K562 (cell line): ENCODE measurements at regions not wholly inside any gene's neighbourhood (a gene's known extent, or its start where the extent isn't known, plus 50 kb on each side); places are given as distances from the start of the nearest gene placed in this dataset.

Experiments
- ATAC-seq: fragments of 200-7000 bp; cut with Tn5 transposase; 3 replicates; pipeline ENCODE4 v1.9.1; 2020; ENCODE audit warnings: moderate library complexity
- BruUV-seq: library from RNA; stranded (reverse); fragments of 400-500 nt; replicated peaks from 2 replicates; lab custom pipeline; 2021; lab: Mats Ljungman, UMichigan
- CTCF ChIA-PET: fragments of 300-600 bp; formaldehyde crosslinking; extraction: SDS; loops from one replicate; lab custom pipeline; 2021; ENCODE audit warnings: low intra/inter-chr PET ratio; lab: Yijun Ruan, JAX
- POLR2A ChIA-PET: fragments of 300-600, 350-650 bp; sonication (Branson Sonifier 250); formaldehyde crosslinking; extraction: SDS; loops from one replicate; lab custom pipeline; 2021; ENCODE audit warnings: antibody characterized with exemption, inconsistent platforms; lab: Yijun Ruan, JAX
- DNase-seq, 4 experiments: peaks; one replicate each; pipeline versions ENCODE4 v3.0.0 to v3.0.0-alpha.2; 2011 to 2018; ENCODE audit warnings: low spot score in 3 of 4, mixed read lengths in 3 of 4; ENCODE audit errors: extremely low read depth in 1 of 4
- FAIRE-seq: peaks from 2 replicates; lab custom pipeline; 2011; peaks lifted over from hg19 to GRCh38; lab: Jason Lieb, UNC
- H2AFZ ChIP-seq: 2 replicates; pipeline ENCODE4 v1.6.0; 2011; ENCODE audit warnings: low read depth, low read length, control low read depth, inconsistent platforms
- H3K27ac ChIP-seq: fragments of 200-600 bp; 3 replicates; pipeline ENCODE4 v1.8.0; 2011; ENCODE audit warnings: low read depth, mild to moderate bottlenecking, control low read depth, inconsistent platforms, low read length, moderate library complexity, mixed read lengths; ENCODE audit errors: extremely low read depth
- H3K27me3 ChIP-seq, 2 experiments: fragments of 300-600 bp in 1 of 2; 2 replicates in 1 of 2; 3 replicates in 1 of 2; pipeline versions ENCODE4 v1.6.0 to v1.8.0; 2011; ENCODE audit warnings: inconsistent platforms in 2 of 2, low read length in 2 of 2, mild to moderate bottlenecking in 1 of 2, mixed read lengths in 1 of 2, moderate library complexity in 1 of 2; ENCODE audit not compliant: control insufficient read depth in 2 of 2, insufficient read depth in 2 of 2
- H3K36me3 ChIP-seq: fragments of 300-600 bp; 3 replicates; pipeline ENCODE4 v1.8.0; 2011; ENCODE audit warnings: mild to moderate bottlenecking, low read length, inconsistent platforms; ENCODE audit not compliant: control insufficient read depth, insufficient read depth
- H3K4me1 ChIP-seq, 2 experiments: fragments of 200-600 bp in 1 of 2; replicated peaks in 1 of 2; 2 replicates in 1 of 2; 3 replicates in 1 of 2; pipeline versions ENCODE4 v1.5.1 to v1.8.0; 2011; ENCODE audit warnings: inconsistent platforms in 2 of 2, low read length in 2 of 2, mild to moderate bottlenecking in 1 of 2, mixed read lengths in 1 of 2, moderate library complexity in 1 of 2; ENCODE audit not compliant: control insufficient read depth in 2 of 2, insufficient read depth in 2 of 2
- H3K4me2 ChIP-seq: 2 replicates; pipeline ENCODE4 v1.6.1; 2011; ENCODE audit warnings: low read length, control low read depth, inconsistent platforms, mixed read lengths; ENCODE audit not compliant: insufficient read depth
- H3K4me3 ChIP-seq: fragments of 200-600 bp; sonication (generic), shearing (Covaris generic); 2 replicates; pipeline ENCODE4 v1.5.1; 2016; ENCODE audit warnings: control low read depth, inconsistent platforms
- H3K79me2 ChIP-seq: fragments of 200-600 bp; 3 replicates; pipeline ENCODE4 v1.8.0; 2011; ENCODE audit warnings: low read length, inconsistent platforms; ENCODE audit not compliant: control insufficient read depth, insufficient read depth
- H3K9ac ChIP-seq, 2 experiments: 2 replicates each; pipeline versions ENCODE4 v1.6.0 to v1.6.1; 2011; ENCODE audit warnings: low read depth in 2 of 2, low read length in 2 of 2, control low read depth in 1 of 2, inconsistent platforms in 1 of 2, mild to moderate bottlenecking in 1 of 2, mixed read lengths in 1 of 2; ENCODE audit not compliant: insufficient read depth in 1 of 2
- H3K9me1 ChIP-seq: one replicate; pipeline ENCODE4 v1.6.0; 2011; ENCODE audit warnings: inconsistent platforms, mild to moderate bottlenecking, low read length, moderate library complexity; ENCODE audit not compliant: control insufficient read depth, insufficient read depth
- H3K9me3 ChIP-seq: replicated peaks from 2 replicates; pipeline ENCODE4 v1.5.1; 2011; ENCODE audit warnings: low read depth, low read length, inconsistent platforms; ENCODE audit not compliant: control insufficient read depth, insufficient read depth
- H4K20me1 ChIP-seq: replicated peaks from 2 replicates; pipeline ENCODE4 v1.6.1; 2011; ENCODE audit warnings: low read length, inconsistent platforms, mixed read lengths; ENCODE audit not compliant: control insufficient read depth, insufficient read depth
- BCLAF1 ChIP-seq, 2 experiments: fragments of 450-650 bp in 1 of 2; IDR thresholded peaks; 2 replicates each; pipeline ENCODE4 v1.6.1; 2011 to 2017; ENCODE audit warnings: low read depth in 2 of 2, antibody characterized with exemption in 1 of 2, borderline replicate concordance in 1 of 2, low read length in 1 of 2, mild to moderate bottlenecking in 1 of 2, mixed read lengths in 1 of 2; ENCODE audit not compliant: control insufficient read depth in 1 of 2
- CBFA2T2 ChIP-seq: fragments of 450-650 bp; conservative IDR thresholded peaks from 2 replicates; pipeline ENCODE4 v1.6.1; 2017; ENCODE audit warnings: mild to moderate bottlenecking
- ESRRB ChIP-seq: fragments of 250-450 bp; sonication (Bioruptor Pico); IDR thresholded peaks from 2 replicates; pipeline ENCODE4 v1.5.0; 2020; ENCODE audit warnings: mild to moderate bottlenecking, moderate library complexity, borderline replicate concordance
- GABPB1 ChIP-seq: sonication (generic); formaldehyde crosslinking; IDR thresholded peaks from 2 replicates; pipeline ENCODE4 v1.8.0; 2022; ENCODE audit warnings: mild to moderate bottlenecking, missing genetic modification reagents
- HDAC3 ChIP-seq: fragments of 450-650 bp; IDR thresholded peaks from 2 replicates; pipeline ENCODE4 v1.6.1; 2018; ENCODE audit warnings: borderline replicate concordance, mild to moderate bottlenecking, moderate library complexity; ENCODE audit not compliant: partially characterized antibody
- MCM3 ChIP-seq: fragments of 450-650 bp; IDR thresholded peaks from 2 replicates; pipeline ENCODE4 v1.6.1; 2016
- NELFE ChIP-seq: IDR thresholded peaks from 2 replicates; pipeline ENCODE4 v1.6.1; 2011; ENCODE audit warnings: mild to moderate bottlenecking; ENCODE audit not compliant: insufficient read depth, insufficient read length
- NRF1 ChIP-seq, 2 experiments: fragments of 450-650 bp; IDR thresholded peaks in 1 of 2; conservative IDR thresholded peaks in 1 of 2; 2 replicates each; pipeline ENCODE4 v1.6.1; 2014; ENCODE audit warnings: mild to moderate bottlenecking in 2 of 2
- PHB2 ChIP-seq: fragments of 450-650 bp; IDR thresholded peaks from 2 replicates; pipeline ENCODE4 v1.6.1; 2017; ENCODE audit warnings: low read depth
- RBM39 ChIP-seq: fragments of 200-400 bp; formaldehyde crosslinking; optimal IDR thresholded peaks from 2 replicates; pipeline ENCODE3; 2018; ENCODE audit warnings: low read depth, low read length
- SMAD2 ChIP-seq: fragments of 150-350 bp; IDR thresholded peaks from 2 replicates; pipeline ENCODE4 v1.6.1; 2014; ENCODE audit warnings: low read depth, mild to moderate bottlenecking, low read length
- YY1 ChIP-seq, 3 experiments: IDR thresholded peaks; 2 replicates each; pipeline ENCODE4 v1.6.1; 2011; ENCODE audit warnings: low read length in 2 of 3, mild to moderate bottlenecking in 2 of 3, moderate library complexity in 2 of 3, borderline replicate concordance in 1 of 3, control low read depth in 1 of 3, low read depth in 1 of 3; ENCODE audit not compliant: insufficient read depth in 3 of 3, insufficient replicate concordance in 2 of 3, control insufficient read depth in 1 of 3, insufficient read length in 1 of 3; ENCODE audit errors: extremely low read depth in 1 of 3
- ZFP36 ChIP-seq: fragments of 150-350 bp; IDR thresholded peaks from 2 replicates; pipeline ENCODE4 v1.6.1; 2018; ENCODE audit warnings: low read length, low read depth; ENCODE audit not compliant: partially characterized antibody
- ZNF165 ChIP-seq: fragments of 250-450 bp; sonication (Bioruptor Pico); IDR thresholded peaks from 2 replicates; pipeline ENCODE4 v1.4.0; 2020; ENCODE audit warnings: borderline replicate concordance
- ZNF175 ChIP-seq: fragments of 200-800 bp; sonication (Bioruptor generic); IDR thresholded peaks from 2 replicates; pipeline ENCODE4 v1.6.1; 2016; ENCODE audit warnings: low read depth, mild to moderate bottlenecking, missing genetic modification characterization, missing compliant biosample characterization
- ZNF696 ChIP-seq: fragments of 250-450 bp; sonication (Bioruptor Pico); conservative IDR thresholded peaks from 2 replicates; pipeline ENCODE4 v1.4.0; 2020; ENCODE audit warnings: mild to moderate bottlenecking, moderate library complexity
- ZSCAN32 ChIP-seq: fragments of 450-650 bp; formaldehyde crosslinking; IDR thresholded peaks from 2 replicates; pipeline ENCODE4 v1.4.0; 2020; ENCODE audit warnings: mild to moderate bottlenecking, moderate library complexity
- WGBS: fragments of 100-300 bp; shearing (Covaris generic); methylation state at CpG from one replicate; pipeline ENCODE4 v1.1.6; 2016; ENCODE audit warnings: low coverage, mixed read lengths; ENCODE audit not compliant: insufficient coverage; ENCODE audit errors: missing lambda C conversion rate; 5-methylcytosine and 5-hydroxymethylcytosine counted together
- in situ Hi-C: fragments of 300-500 bp; cut with MboI; formaldehyde crosslinking; loops from 4 replicates; pipeline ENCODE4 v1.15.0; 2018; ENCODE audit warnings: inconsistent platforms, mixed read lengths
- intact Hi-C: fragments of 100-400 bp; cut with micrococcal nuclease; formaldehyde crosslinking; loops from 2 replicates; pipeline ENCODE4 v1.14.2; 2022
- TF ChIP-seq, protein P1 (sequence below): sonication (generic); formaldehyde crosslinking; IDR thresholded peaks from 2 replicates; pipeline ENCODE4 v1.8.0; 2022; ENCODE audit warnings: missing genetic modification reagents, mild to moderate bottlenecking, moderate library complexity, borderline replicate concordance
- TF ChIP-seq, protein P2 (sequence below): fragments of 450-650 bp; formaldehyde crosslinking; IDR thresholded peaks from 2 replicates; pipeline ENCODE4 v1.4.0; 2022; ENCODE audit warnings: missing genetic modification characterization

DNA sequence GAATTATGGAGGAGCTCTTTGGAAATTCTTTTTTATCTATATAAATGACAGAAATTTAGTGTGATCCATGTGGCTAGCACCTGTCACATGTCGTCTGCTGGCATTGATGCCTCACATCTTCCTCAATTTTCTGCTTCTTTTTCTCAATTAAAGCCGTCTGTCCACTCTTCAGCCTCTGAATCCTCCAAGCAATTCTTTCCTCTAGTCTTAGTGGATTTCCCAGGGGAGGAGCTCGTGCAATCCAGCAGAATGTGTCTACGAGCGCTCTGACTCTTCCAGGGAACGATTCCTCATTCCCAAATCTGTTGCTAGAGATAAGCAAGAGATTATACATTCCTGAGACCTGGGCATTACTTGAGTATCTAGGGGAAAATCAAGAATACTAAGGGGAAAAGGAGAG is 176.6 kb downstream of the EMP1 start:
- intact Hi-C loops (no loop called here), in situ Hi-C loops (no loop called here)
- BruUV-seq: no TSS peak
- H3K4me3 ChIP-seq: no peak overlapping the region
- FAIRE-seq: no peak
- H2AFZ ChIP-seq: no peak overlapping the region
- H3K4me2 ChIP-seq: no peak overlapping the region
- no peaks in the 10 kb centered on the region for H4K20me1 ChIP-seq
- H3K4me1 ChIP-seq: no peaks in the 10 kb centered on the region
- DNase-seq: no peak
- ChIA-PET CTCF (no interaction called here), POLR2A (no interaction called here)
- no peak overlapping the region for H3K27ac ChIP-seq
- H3K36me3 ChIP-seq: no peaks in the 10 kb centered on the region
- 0% methylated on average over 5 of the region's 6 CpGs for WGBS
- H3K9me3 ChIP-seq: no peaks in the 10 kb centered on the region
- ATAC-seq: no peak
- no peaks in the 10 kb centered on the region for H3K9me1 ChIP-seq
- no peaks in the 10 kb centered on the region for H3K79me2 ChIP-seq
- no peak overlapping the region for H3K9ac ChIP-seq
- 0 out of 5 replicates have a peak, but pooled peaks cover 0 to 4% of the 10 kb centered on the region in 2 experiments for H3K27me3 ChIP-seq
- TF ChIP-seq GABPB1 (CRISPR knock-in tag) (no peak), RBM39 (no peak), PHB2 (no peak), ZSCAN32 (CRISPR knock-in tag) (no peak), BCLAF1 (IDR thresholded peaks at IDR 0.05; ENCODE audit: borderline replicate concordance in 1 of 2, control insufficient read depth in 1 of 2, low read depth in 2 of 2, low read length in 1 of 2) (no peak), MCM3 (no peak), SMAD2 (no peak), YY1 (IDR thresholded peaks at IDR 0.05; ENCODE audit: borderline replicate concordance in 1 of 3, control insufficient read depth in 1 of 3, extremely low read depth in 1 of 3, insufficient read depth in 3 of 3, insufficient read length in 1 of 3, insufficient replicate concordance in 2 of 3, low read depth in 1 of 3, low read length in 2 of 3) (no peak), ZNF696 (CRISPR knock-in tag) (no peak), ESRRB (no peak), HDAC3 (no peak), ZNF175 (no peak), ZFP36 (no peak), ZNF165 (CRISPR knock-in tag) (no peak), NELFE (no peak), NRF1 (conservative IDR thresholded peaks at IDR 0.05 in 1 of 2, IDR thresholded peaks at IDR 0.05 in 1 of 2) (no peak), CBFA2T2 (no peak)
- TF ChIP-seq, protein P1, sequence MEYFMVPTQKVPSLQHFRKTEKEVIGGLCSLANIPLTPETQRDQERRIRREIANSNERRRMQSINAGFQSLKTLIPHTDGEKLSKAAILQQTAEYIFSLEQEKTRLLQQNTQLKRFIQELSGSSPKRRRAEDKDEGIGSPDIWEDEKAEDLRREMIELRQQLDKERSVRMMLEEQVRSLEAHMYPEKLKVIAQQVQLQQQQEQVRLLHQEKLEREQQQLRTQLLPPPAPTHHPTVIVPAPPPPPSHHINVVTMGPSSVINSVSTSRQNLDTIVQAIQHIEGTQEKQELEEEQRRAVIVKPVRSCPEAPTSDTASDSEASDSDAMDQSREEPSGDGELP (CRISPR knock-in tag): no peak
- TF ChIP-seq, protein P2, sequence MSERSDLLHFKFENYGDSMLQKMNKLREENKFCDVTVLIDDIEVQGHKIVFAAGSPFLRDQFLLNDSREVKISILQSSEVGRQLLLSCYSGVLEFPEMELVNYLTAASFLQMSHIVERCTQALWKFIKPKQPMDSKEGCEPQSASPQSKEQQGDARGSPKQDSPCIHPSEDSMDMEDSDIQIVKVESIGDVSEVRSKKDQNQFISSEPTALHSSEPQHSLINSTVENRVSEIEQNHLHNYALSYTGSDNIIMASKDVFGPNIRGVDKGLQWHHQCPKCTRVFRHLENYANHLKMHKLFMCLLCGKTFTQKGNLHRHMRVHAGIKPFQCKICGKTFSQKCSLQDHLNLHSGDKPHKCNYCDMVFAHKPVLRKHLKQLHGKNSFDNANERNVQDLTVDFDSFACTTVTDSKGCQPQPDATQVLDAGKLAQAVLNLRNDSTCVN (CRISPR knock-in tag): no peak
